Natural killer cell (primary cell): ENCODE measurements at regions not wholly inside any gene's neighbourhood (a gene's known extent, or its start where the extent isn't known, plus 50 kb on each side); places are given as distances from the start of the nearest gene placed in this dataset.
"Not testable (repeated sequence)": the region's sequence is repeated elsewhere in the genome, so short reads cannot be mapped to it uniquely, and the experiment has no call there.

Source experiments
- ATAC-seq, 3 donors: fragments of 150-1000 bp in 2 of 3; fragments of 200-7000 bp in 1 of 3; cut with Tn5 transposase; 1 replicate in 1 of 3; 2 replicates in 2 of 3; pipeline ENCODE4 v1.10.0; 2021; ENCODE audit warnings: mild to moderate bottlenecking in 2 of 3, moderate library complexity in 2 of 3
- DNase-seq, 2 donors: peaks; one replicate each; pipeline versions ENCODE4 v3.0.0 to v3.0.0-alpha.2; 2013 to 2021; ENCODE audit warnings: mixed read lengths in 1 of 2
- H3K27ac ChIP-seq: one replicate; pipeline ENCODE4 v1.5.1; 2013; ENCODE audit warnings: mild to moderate bottlenecking, low read length
- H3K27me3 ChIP-seq: one replicate; pipeline ENCODE4 v1.6.1; 2013; ENCODE audit warnings: low read length; ENCODE audit not compliant: control insufficient read depth, insufficient read depth
- H3K36me3 ChIP-seq: one replicate; pipeline ENCODE4 v1.6.1; 2013; ENCODE audit warnings: low read length; ENCODE audit not compliant: control insufficient read depth, insufficient read depth
- H3K4me1 ChIP-seq: one replicate; pipeline ENCODE4 v1.6.1; 2013; ENCODE audit warnings: low read length; ENCODE audit not compliant: control insufficient read depth, insufficient read depth
- H3K4me3 ChIP-seq: one replicate; pipeline ENCODE4 v1.5.1; 2013; ENCODE audit warnings: low read length
- H3K9me3 ChIP-seq: one replicate; pipeline ENCODE4 v1.6.1; 2013; ENCODE audit warnings: low read length; ENCODE audit not compliant: control insufficient read depth, insufficient read depth
- H3K27ac Mint-ChIP-seq, 2 donors: one replicate each; pipeline ENCODE4 v1.8.0; 2022; ENCODE audit warnings: mild to moderate bottlenecking in 2 of 2, mixed read lengths in 2 of 2, moderate library complexity in 1 of 2
- H3K27me3 Mint-ChIP-seq, 2 donors: one replicate each; pipeline ENCODE4 v1.8.0; 2022; ENCODE audit warnings: low read depth in 2 of 2, mixed read lengths in 2 of 2
- H3K36me3 Mint-ChIP-seq: one replicate; pipeline ENCODE4 v1.8.0; 2022; ENCODE audit warnings: mixed read lengths
- H3K4me1 Mint-ChIP-seq, 2 donors: one replicate each; pipeline ENCODE4 v1.8.0; 2022; ENCODE audit warnings: mixed read lengths in 2 of 2
- H3K4me3 Mint-ChIP-seq: one replicate; pipeline ENCODE4 v1.8.0; 2022; ENCODE audit warnings: mild to moderate bottlenecking, moderate library complexity, mixed read lengths
- H3K9me3 Mint-ChIP-seq, 2 donors: one replicate each; pipeline ENCODE4 v1.8.0; 2022; ENCODE audit warnings: mixed read lengths in 2 of 2
- CTCF ChIP-seq: fragments of 200-600 bp; IDR thresholded peaks from one replicate; pipeline ENCODE4 v1.8.0; 2022; ENCODE audit warnings: antibody characterized with exemption
- WGBS: methylation state at CpG from one replicate; pipeline ENCODE4 v1.1.7; 2013; ENCODE audit warnings: missing lambda C conversion rate; ENCODE audit not compliant: insufficient coverage; 5-methylcytosine and 5-hydroxymethylcytosine counted together
- intact Hi-C: fragments of 100-400 bp; cut with micrococcal nuclease; formaldehyde crosslinking; loops from one replicate; pipeline ENCODE4 v1.14.2; 2022

- 89% methylated on average over 3 of the region's 4 CpGs for WGBS
- Histone ChIP-seq H3K36me3 (no peaks in the 10 kb centered on the region), H3K27me3 (no peaks in the 10 kb centered on the region), H3K4me1 (no peaks in the 10 kb centered on the region), H3K27ac (no peak overlapping the region), H3K4me3 (no peak overlapping the region), H3K9me3 (no peaks in the 10 kb centered on the region)
- DNase-seq (no peak), ATAC-seq (no peak)
- TF ChIP-seq CTCF = no peak
- intact Hi-C loops = no loop called here
- Mint-ChIP-seq H3K36me3 (no peaks in the 10 kb centered on the region), H3K4me1 (no peaks in the 10 kb centered on the region), H3K27me3 (no peaks in the 10 kb centered on the region), H3K27ac (no peak overlapping the region), H3K9me3 (peaks cover 15 to 19% of the 10 kb centered on the region in 2 donors), H3K4me3 (no peak overlapping the region)
Observed at GRCh38 chr14:80017795-80018194, 193.5 kb downstream of the DIO2 start.

- H3K4me3 Mint-ChIP-seq, intact Hi-C loops, H3K36me3 ChIP-seq, H3K4me1 Mint-ChIP-seq, H3K27ac ChIP-seq, H3K27ac Mint-ChIP-seq, H3K27me3 Mint-ChIP-seq, H3K36me3 Mint-ChIP-seq, H3K9me3 ChIP-seq, H3K27me3 ChIP-seq, H3K4me3 ChIP-seq, ATAC-seq, H3K4me1 ChIP-seq, DNase-seq: not testable (repeated sequence)
- no CpG with 5 or more reads among the region's 1 CpG for WGBS
- peaks cover 13 to 18% of the 10 kb centered on the region in 2 donors for H3K9me3 Mint-ChIP-seq
Observed at GRCh38 chr14:80010245-80010644, 201.1 kb downstream of the DIO2 start.

- TF ChIP-seq CTCF = no peak
- H3K36me3 ChIP-seq = no peaks in the 10 kb centered on the region
- H3K27ac ChIP-seq = no peak overlapping the region
- Mint-ChIP-seq H3K27me3 (no peaks in the 10 kb centered on the region), H3K9me3 (peaks cover 7 to 17% of the 10 kb centered on the region in 2 donors), H3K36me3 (no peaks in the 10 kb centered on the region), H3K4me1 (no peaks in the 10 kb centered on the region), H3K27ac (no peak overlapping the region), H3K4me3 (no peak overlapping the region)
- WGBS = 0% methylated on average over 1 of the region's 1 CpG
- ATAC-seq = no peak
- no peaks in the 10 kb centered on the region for H3K4me1 ChIP-seq
- intact Hi-C loops = no loop called here
- H3K27me3 ChIP-seq = no peaks in the 10 kb centered on the region
- H3K9me3 ChIP-seq = no peaks in the 10 kb centered on the region
- DNase-seq = no peak
- H3K4me3 ChIP-seq = no peak overlapping the region
Observed at GRCh38 chr14:80005561-80005960, 205.7 kb downstream of the DIO2 start.

GRCh38 chr14:80004871-80005270, 206.4 kb downstream of the DIO2 start:
- Histone ChIP-seq H3K9me3 (no peaks in the 10 kb centered on the region), H3K36me3 (no peaks in the 10 kb centered on the region), H3K27ac (no peak overlapping the region), H3K4me3 (no peak overlapping the region), H3K27me3 (no peaks in the 10 kb centered on the region), H3K4me1 (no peaks in the 10 kb centered on the region)
- H3K4me3 Mint-ChIP-seq = no peak overlapping the region
- no peaks in the 10 kb centered on the region for H3K4me1 Mint-ChIP-seq
- H3K36me3 Mint-ChIP-seq = no peaks in the 10 kb centered on the region
- no peak for TF ChIP-seq CTCF
- H3K27ac Mint-ChIP-seq = no peak overlapping the region
- H3K9me3 Mint-ChIP-seq = peaks cover 14 to 21% of the 10 kb centered on the region in 2 donors
- 90% methylated on average over 3 of the region's 3 CpGs for WGBS
- DNase-seq (no peak), ATAC-seq (no peak)
- intact Hi-C loops = loop anchor here (5.0 kb wide), 1 partner anchor 488 kb away; no protein-coding TSS in a partner anchor
- no peaks in the 10 kb centered on the region for H3K27me3 Mint-ChIP-seq
